Left renal pelvis (tissue), 4 donors: ENCODE measurements at regions not wholly inside any gene's neighbourhood (a gene's known extent, or its start where the extent isn't known, plus 50 kb on each side); places are given as distances from the start of the nearest gene placed in this dataset.
A peak's percentile ranks its signal among the peaks of the same experiment; 100 is the strongest.
"Not testable (repeated sequence)": the region's sequence is repeated elsewhere in the genome, so short reads cannot be mapped to it uniquely, and the experiment has no call there.

Experiments used
- DNase-seq, 4 donors: peaks; one replicate each; pipeline ENCODE4 v3.0.0-alpha.2; 2013; ENCODE audit warnings: low read depth in 4 of 4, low spot score in 3 of 4

DNA sequence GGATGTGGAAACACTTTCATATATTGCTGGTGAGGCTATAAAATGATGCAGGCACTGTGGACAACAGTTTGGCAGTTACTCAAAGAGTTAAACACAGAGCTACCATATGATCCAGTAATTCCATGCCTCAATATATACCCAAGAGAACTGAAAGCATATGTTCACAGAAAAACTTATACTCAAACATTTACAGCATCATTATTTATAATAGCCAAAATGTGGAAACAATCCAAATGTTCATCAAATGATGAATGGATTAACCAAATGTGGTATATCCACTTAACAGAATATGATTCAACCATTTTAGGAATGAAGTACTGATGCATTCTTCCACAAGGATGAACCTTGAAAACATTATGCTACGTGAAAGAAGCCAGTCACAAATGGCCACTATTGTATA is 603.8 kb downstream of the IQCM start:
- no peak for DNase-seq

GRCh38 chr4:149203256-149204001 is 612.2 kb downstream of the IQCM start:
- DNase-seq, result no peak

GRCh38 chr4:149202117-149202516 is 613.5 kb downstream of the IQCM start:
- no peak for DNase-seq

GRCh38 chr4:149199594-149199993 is 616.0 kb downstream of the IQCM start:
- DNase-seq, result no peak

DNA sequence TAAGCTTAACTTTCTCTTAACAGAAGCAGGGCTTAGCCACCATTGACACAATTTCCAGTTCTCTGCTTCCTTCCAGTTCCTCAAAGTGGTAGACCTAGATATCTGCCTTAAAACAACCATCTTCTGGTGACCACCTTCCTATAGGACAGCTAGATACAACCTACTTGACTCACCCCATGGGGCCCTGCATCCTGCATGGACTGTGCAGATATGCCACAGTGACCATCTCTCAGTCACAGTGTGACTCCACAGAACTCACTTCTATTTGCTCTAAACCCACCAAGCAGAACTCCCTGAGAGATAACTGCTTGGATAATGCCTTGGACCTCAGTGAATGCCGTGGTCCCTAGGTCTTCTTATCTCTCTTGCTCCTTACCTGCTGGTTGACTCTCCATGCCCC is 621.6 kb downstream of the IQCM start:
- no peak for DNase-seq

- no peak for DNase-seq
These were observed 627.9 kb downstream of the IQCM start for GRCh38 chr4:149187726-149188125.

DNA sequence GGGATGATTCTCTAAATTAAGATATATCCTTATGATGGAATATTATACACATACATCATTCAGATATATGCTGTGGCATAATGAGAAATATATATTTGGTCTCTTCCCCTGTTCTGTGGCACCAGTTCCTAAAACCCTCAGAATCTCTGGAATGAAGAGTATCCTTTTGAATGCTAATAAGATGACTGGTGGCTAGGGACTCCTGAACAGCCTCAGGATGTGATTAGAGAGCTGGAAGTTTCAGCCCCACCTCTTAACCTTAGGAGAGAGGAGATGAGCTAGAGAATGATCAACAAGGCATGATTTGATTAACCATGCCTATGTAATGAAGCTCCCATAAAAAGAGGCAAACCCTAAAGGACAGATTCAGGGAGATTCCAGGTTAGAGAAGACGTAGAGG is 632.0 kb downstream of the IQCM start:
- DNase-seq, result no peak

GRCh38 chr4:149181459-149181858 is 634.2 kb downstream of the IQCM start:
- DNase-seq, result not testable (repeated sequence)

DNA sequence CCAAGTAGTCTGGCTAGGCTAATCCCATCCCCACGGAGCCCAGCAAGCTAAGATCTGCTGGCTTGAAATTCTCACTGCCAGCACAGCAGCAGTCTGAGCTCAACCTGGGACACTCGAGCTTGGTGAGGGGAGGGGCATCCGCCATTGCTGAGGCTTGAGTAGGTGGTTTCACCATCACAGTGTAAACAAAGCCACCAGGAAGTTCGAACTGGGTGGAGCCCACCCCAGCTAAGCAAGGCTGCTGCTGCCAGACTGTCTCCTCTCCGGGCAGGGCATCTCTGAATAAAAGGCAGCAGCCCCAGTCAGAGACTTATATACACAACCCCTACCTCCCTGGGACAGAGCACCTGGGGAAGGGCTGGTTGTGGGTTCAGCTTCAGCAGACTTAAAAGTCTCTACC is 639.6 kb downstream of the IQCM start:
- no peak for DNase-seq

- DNase-seq, result no peak
These were observed 640.1 kb downstream of the IQCM start for GRCh38 chr4:149175549-149175948.

DNA sequence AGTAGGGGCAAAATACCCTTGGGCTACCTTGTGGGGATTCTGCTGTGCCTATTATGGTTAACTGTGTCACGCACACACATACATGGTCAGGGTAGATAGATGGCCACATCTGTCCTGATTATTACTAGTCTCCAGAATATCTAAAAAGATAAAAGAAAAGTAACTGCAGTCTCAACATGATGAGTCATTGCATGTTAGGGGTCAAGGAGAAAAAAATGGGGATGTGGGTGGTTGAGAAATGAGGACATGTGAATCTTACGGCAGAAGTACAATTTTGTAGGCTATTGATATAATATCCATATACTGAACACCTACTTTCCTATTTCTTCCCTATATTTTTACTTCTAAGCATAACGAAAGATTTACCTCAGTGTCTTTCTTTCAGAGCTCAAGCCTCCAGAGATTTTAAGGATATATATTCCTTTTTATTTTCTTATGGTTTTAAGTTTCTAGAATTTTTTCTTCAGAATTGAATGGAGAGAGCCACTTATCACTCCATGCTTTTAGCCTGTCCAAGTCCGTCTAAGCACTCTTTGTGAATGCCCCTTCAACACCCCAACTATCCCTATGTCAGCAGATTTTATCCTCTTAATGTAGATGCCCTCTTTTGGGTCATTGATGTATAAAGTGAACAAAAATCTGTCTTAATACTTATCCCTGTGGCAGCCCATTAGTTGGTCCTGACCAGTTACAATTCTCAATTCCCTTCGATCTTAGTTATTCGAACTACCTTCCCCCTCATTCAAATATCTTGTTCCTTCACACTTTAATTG is 642.2 kb downstream of the IQCM start:
- DNase-seq, result no peak

GRCh38 chr4:149168645-149169044 is 647.0 kb downstream of the IQCM start:
- DNase-seq, result no peak

- DNase-seq, result peak in 2 of 4 donors; percentile 10 to 24
These were observed 648.8 kb downstream of the IQCM start for GRCh38 chr4:149166876-149167275.

DNA sequence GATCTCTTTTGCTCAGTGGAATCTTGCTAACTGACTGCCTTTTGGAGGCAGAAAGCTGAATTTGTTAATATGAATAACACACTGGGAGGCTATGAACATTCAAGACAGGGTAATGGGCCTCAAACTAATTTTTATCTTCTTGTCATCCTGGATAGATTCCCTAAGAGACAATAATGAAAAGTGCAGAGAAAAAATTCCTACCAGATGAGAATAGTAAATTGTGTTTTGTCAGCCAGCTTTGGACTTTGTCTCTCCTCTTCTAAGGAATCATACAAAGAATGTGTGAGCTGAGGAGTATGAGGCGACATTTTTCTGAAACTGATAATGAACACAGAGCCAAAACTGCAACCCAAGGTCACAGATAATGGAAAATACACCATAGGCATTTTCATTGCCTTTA is 649.3 kb downstream of the IQCM start:
- no peak for DNase-seq

DNA sequence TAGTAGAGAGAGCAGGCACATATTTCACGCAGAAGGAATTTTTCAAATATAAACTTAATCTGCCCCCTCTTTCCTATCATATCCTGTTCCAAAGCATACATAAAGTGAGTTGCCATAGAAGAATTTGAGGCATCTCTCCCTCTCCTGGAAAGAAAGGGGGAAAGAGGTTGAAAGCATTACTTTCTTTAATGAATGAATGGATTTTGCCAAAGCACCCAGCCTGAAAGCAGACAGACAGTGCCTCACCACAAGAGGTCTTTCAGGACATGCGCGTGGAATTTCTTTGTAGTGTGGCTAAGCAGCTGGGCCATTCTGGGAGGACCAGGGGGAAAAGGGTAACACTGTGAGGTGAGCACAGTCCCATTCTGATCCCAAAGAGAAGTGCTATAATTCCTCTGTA is 651.4 kb downstream of the IQCM start:
- no peak for DNase-seq

GRCh38 chr4:149161247-149161646 is 654.4 kb downstream of the IQCM start:
- DNase-seq, result no peak

DNA sequence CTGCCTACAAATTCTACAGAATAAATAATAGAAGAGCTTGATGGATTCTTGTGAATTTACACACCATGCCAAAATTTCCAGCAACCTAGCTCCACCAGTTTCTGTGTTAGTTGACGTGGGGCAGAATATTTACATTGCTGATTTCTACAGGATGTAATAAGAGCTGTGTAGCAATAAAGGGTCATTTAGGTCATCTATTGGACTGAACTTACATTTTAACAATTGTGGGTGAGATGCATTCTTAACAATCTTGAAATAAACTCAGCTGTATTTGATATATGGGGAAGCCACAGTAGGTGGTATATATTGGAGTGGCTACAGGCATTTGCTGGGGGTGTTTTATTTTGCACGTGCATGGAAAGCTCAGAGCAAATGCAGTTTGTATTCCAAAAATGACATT is 655.3 kb downstream of the IQCM start:
- DNase-seq, result no peak

GRCh38 chr4:149158817-149159216 is 656.8 kb downstream of the IQCM start:
- DNase-seq, result no peak

DNA sequence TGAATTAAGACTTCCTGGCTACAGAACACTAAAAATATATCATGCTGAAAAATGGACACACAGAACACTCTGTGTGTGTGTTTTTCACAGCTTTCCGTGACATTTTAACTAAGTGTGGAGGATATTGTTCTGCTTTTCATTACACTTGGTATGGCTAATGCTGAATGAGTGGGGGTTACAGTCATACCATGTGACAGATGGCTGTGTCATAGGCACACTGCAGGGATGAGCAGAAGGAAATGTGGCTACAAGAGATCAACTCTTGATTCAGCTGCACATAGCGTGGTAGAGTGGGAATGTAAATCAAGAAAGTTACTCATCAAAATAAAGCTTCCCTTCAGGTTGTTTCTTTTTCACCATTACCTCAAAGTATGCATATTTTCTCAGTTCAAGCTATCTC is 669.8 kb downstream of the IQCM start:
- DNase-seq, result no peak

DNA sequence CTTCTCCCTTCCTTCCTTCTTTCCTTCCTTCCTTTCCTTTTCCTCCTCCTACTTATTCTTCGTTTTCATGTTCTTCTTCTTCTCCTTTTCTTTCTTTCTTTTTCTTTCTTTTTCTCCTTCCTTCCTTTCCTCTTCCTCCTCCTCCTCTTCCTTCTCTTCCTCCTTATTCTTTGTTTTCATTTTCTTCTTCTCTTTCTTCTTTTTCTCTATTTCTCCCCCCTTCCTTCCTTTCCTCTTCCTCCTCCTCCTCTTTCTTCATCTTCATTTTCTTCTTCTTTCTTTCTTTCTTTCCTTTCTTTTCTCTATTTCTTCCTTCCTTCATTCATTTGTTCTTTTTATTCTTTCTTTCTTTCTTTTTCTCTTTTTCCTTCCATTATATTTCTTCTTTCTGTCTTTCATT is 671.6 kb downstream of the IQCM start:
- no peak for DNase-seq

GRCh38 chr4:149141391-149141790 is 674.3 kb downstream of the IQCM start:
- DNase-seq, result no peak

DNA sequence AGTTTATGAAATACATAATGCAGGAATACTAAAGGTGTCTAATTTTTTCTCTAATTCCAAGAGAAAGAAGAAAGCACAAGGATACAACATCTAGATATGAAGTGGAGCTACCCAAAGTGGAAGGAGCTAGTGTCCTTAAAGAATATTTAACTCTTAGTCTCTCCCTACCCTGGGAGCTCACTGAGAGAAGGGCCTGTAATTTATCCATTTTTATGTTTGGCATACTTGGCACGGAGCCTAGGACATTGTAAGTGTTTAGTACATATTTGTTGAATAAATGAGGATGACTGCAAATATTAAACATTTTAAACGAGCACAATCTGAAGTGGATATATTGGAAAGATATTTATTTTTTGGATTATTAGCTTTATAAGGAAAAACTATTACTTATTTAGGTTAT is 674.8 kb downstream of the IQCM start:
- DNase-seq, result no peak
